ENCODE measurements at regions not wholly inside any gene's neighbourhood (a gene's known extent, or its start where the extent isn't known, plus 50 kb on each side); places are given as distances from the start of the nearest gene placed in this dataset.

GRCh38 chr5:167785901-167786300 is 505.5 kb upstream of the WWC1 start:
- DNase-seq (ENCODE audit: low spot score): no peak
- Histone ChIP-seq H3K27me3 (ENCODE audit: control insufficient read depth in 4 of 4, insufficient read depth in 4 of 4, low read length in 3 of 4) (no peaks in the 10 kb centered on the region), H3K9me3 (ENCODE audit: control insufficient read depth in 4 of 4, low read length in 3 of 4) (no peaks in the 10 kb centered on the region), H3K9ac (ENCODE audit: low read depth in 1 of 2, low read length in 2 of 2) (no peak overlapping the region), H3K27ac (ENCODE audit: low read depth in 1 of 2, low read length in 2 of 2) (no peak overlapping the region), H3K4me3 (ENCODE audit: low read depth in 1 of 3, low read length in 3 of 3) (no peak overlapping the region), H3K36me3 (ENCODE audit: control insufficient read depth in 4 of 4, insufficient read depth in 3 of 4, low read depth in 1 of 4, low read length in 3 of 4) (no peaks in the 10 kb centered on the region), H3K4me1 (ENCODE audit: control insufficient read depth in 4 of 4, insufficient read depth in 4 of 4, low read length in 3 of 4) (no peaks in the 10 kb centered on the region)
- WGBS: 75% methylated on average over 1 of the region's 1 CpG
- TF ChIP-seq HNF4G (IDR thresholded peaks at IDR 0.05) (no peak), SP1 (IDR thresholded peaks at IDR 0.05) (no peak), ZBTB33 (IDR thresholded peaks at IDR 0.05) (no peak)

GRCh38 chr5:167786871-167787578 is 504.4 kb upstream of the WWC1 start:
- H3K4me1 ChIP-seq (ENCODE audit: control insufficient read depth in 4 of 4, insufficient read depth in 4 of 4, low read length in 3 of 4): no peaks in the 10 kb centered on the region
- WGBS: 83% methylated on average over 2 of the region's 2 CpGs
- no peak overlapping the region for H3K9ac ChIP-seq (ENCODE audit: low read depth in 1 of 2, low read length in 2 of 2)
- no peaks in the 10 kb centered on the region for H3K27me3 ChIP-seq (ENCODE audit: control insufficient read depth in 4 of 4, insufficient read depth in 4 of 4, low read length in 3 of 4)
- TF ChIP-seq JUND (IDR thresholded peaks at IDR 0.05) (no peak), SP1 (IDR thresholded peaks at IDR 0.05) (no peak), REST (IDR thresholded peaks at IDR 0.05) (no peak), RAD21 (IDR thresholded peaks at IDR 0.05) (no peak), RXRA (IDR thresholded peaks at IDR 0.05) (no peak), ZBTB33 (IDR thresholded peaks at IDR 0.05) (no peak), TAF1 (conservative IDR thresholded peaks at IDR 0.05) (no peak), GABPA (IDR thresholded peaks at IDR 0.05 in 1 of 2, conservative IDR thresholded peaks at IDR 0.05 in 1 of 2) (no peak)
- no peak for DNase-seq (ENCODE audit: low spot score)
- no peak overlapping the region for H3K27ac ChIP-seq (ENCODE audit: low read depth in 1 of 2, low read length in 2 of 2)
- no peaks in the 10 kb centered on the region for H3K9me3 ChIP-seq (ENCODE audit: control insufficient read depth in 4 of 4, low read length in 3 of 4)
- H3K4me3 ChIP-seq (ENCODE audit: low read depth in 1 of 3, low read length in 3 of 3): no peak overlapping the region
- no peaks in the 10 kb centered on the region for H3K36me3 ChIP-seq (ENCODE audit: control insufficient read depth in 4 of 4, insufficient read depth in 3 of 4, low read depth in 1 of 4, low read length in 3 of 4)

Measured in liver (tissue), 7 donors.